ENCODE measurements at regions not wholly inside any gene's neighbourhood (a gene's known extent, or its start where the extent isn't known, plus 50 kb on each side); places are given as distances from the start of the nearest gene placed in this dataset.

GRCh38 chr2:220129391-220129790, 502.0 kb downstream of the SLC4A3 start:
- Histone ChIP-seq H3K4me3 (ENCODE audit: low read length in 3 of 3) (no peak overlapping the region), H3K27me3 (ENCODE audit: control insufficient read depth, insufficient read depth, low read length) (no peaks in the 10 kb centered on the region), H3K4me1 (ENCODE audit: control insufficient read depth in 2 of 3, insufficient read depth in 2 of 3, low read depth in 1 of 3, low read length in 3 of 3) (no peaks in the 10 kb centered on the region), H3K9ac (ENCODE audit: low read length in 3 of 3) (no peak overlapping the region), H3K36me3 (ENCODE audit: control insufficient read depth in 2 of 3, insufficient read depth in 3 of 3, low read length in 3 of 3) (no peaks in the 10 kb centered on the region), H3K9me3 (ENCODE audit: control insufficient read depth in 2 of 3, insufficient read depth in 1 of 3, low read length in 3 of 3) (peaks cover 0 to 9% (median 0%) of the 10 kb centered on the region in 3 donors), H3K27ac (ENCODE audit: low read depth in 2 of 2, low read length in 2 of 2) (no peak overlapping the region)
- no peak for TF ChIP-seq CTCF (IDR thresholded peaks at IDR 0.05; ENCODE audit: borderline replicate concordance, extremely low read depth, insufficient read depth)
- intact Hi-C loops (cut with DNase I) = no loop called here
- DNase-seq (no peak), FAIRE-seq (no peak)

- intact Hi-C loops (cut with DNase I) = no loop called here
Observed at GRCh38 chr2:220134756-220135534, 507.5 kb downstream of the SLC4A3 start.

GRCh38 chr2:220143336-220143735, 515.9 kb downstream of the SLC4A3 start:
- intact Hi-C loops (cut with DNase I) = no loop called here
- DNase-seq (no peak), FAIRE-seq (no peak)
- Histone ChIP-seq H3K9me3 (ENCODE audit: control insufficient read depth in 2 of 3, insufficient read depth in 1 of 3, low read length in 3 of 3) (no peaks in the 10 kb centered on the region), H3K27ac (ENCODE audit: low read depth in 2 of 2, low read length in 2 of 2) (no peak overlapping the region), H3K27me3 (ENCODE audit: control insufficient read depth, insufficient read depth, low read length) (no peaks in the 10 kb centered on the region), H3K9ac (ENCODE audit: low read length in 3 of 3) (no peak overlapping the region), H3K36me3 (ENCODE audit: control insufficient read depth in 2 of 3, insufficient read depth in 3 of 3, low read length in 3 of 3) (no peaks in the 10 kb centered on the region), H3K4me1 (ENCODE audit: control insufficient read depth in 2 of 3, insufficient read depth in 2 of 3, low read depth in 1 of 3, low read length in 3 of 3) (peaks cover 0 to 4% (median 0%) of the 10 kb centered on the region in 3 donors), H3K4me3 (ENCODE audit: low read length in 3 of 3) (no peak overlapping the region)
- TF ChIP-seq CTCF (IDR thresholded peaks at IDR 0.05; ENCODE audit: borderline replicate concordance, extremely low read depth, insufficient read depth) = no peak

More at GRCh38 chr2:220134756-220135534, 507.5 kb downstream of the SLC4A3 start:
- Histone ChIP-seq H3K4me3 (ENCODE audit: low read length in 3 of 3) (no peak overlapping the region), H3K4me1 (ENCODE audit: control insufficient read depth in 2 of 3, insufficient read depth in 2 of 3, low read depth in 1 of 3, low read length in 3 of 3) (no peaks in the 10 kb centered on the region), H3K9ac (ENCODE audit: low read length in 3 of 3) (no peak overlapping the region), H3K9me3 (ENCODE audit: control insufficient read depth in 2 of 3, insufficient read depth in 1 of 3, low read length in 3 of 3) (peaks cover 0 to 9% (median 0%) of the 10 kb centered on the region in 3 donors), H3K36me3 (ENCODE audit: control insufficient read depth in 2 of 3, insufficient read depth in 3 of 3, low read length in 3 of 3) (no peaks in the 10 kb centered on the region), H3K27ac (ENCODE audit: low read depth in 2 of 2, low read length in 2 of 2) (no peak overlapping the region), H3K27me3 (ENCODE audit: control insufficient read depth, insufficient read depth, low read length) (no peaks in the 10 kb centered on the region)
- no peak for TF ChIP-seq CTCF (IDR thresholded peaks at IDR 0.05; ENCODE audit: borderline replicate concordance, extremely low read depth, insufficient read depth)
- DNase-seq (no peak), FAIRE-seq (no peak)

Measured in kidney (tissue), 13 donors.